ENCODE measurements at regions not wholly inside any gene's neighbourhood (a gene's known extent, or its start where the extent isn't known, plus 50 kb on each side); places are given as distances from the start of the nearest gene placed in this dataset.

GRCh38 chr7:17042211-17042610 is 160.4 kb upstream of the AGR3 start:
- TF ChIP-seq, protein P1, sequence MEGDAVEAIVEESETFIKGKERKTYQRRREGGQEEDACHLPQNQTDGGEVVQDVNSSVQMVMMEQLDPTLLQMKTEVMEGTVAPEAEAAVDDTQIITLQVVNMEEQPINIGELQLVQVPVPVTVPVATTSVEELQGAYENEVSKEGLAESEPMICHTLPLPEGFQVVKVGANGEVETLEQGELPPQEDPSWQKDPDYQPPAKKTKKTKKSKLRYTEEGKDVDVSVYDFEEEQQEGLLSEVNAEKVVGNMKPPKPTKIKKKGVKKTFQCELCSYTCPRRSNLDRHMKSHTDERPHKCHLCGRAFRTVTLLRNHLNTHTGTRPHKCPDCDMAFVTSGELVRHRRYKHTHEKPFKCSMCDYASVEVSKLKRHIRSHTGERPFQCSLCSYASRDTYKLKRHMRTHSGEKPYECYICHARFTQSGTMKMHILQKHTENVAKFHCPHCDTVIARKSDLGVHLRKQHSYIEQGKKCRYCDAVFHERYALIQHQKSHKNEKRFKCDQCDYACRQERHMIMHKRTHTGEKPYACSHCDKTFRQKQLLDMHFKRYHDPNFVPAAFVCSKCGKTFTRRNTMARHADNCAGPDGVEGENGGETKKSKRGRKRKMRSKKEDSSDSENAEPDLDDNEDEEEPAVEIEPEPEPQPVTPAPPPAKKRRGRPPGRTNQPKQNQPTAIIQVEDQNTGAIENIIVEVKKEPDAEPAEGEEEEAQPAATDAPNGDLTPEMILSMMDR (optimal IDR thresholded peaks at IDR 0.05 in 1 of 3, IDR thresholded peaks at IDR 0.05 in 1 of 3, conservative IDR thresholded peaks at IDR 0.05 in 1 of 3; ENCODE audit: extremely low read depth in 1 of 3, insufficient read depth in 2 of 3, low read length in 3 of 3), result no peak
- no peak for TF ChIP-seq EZH2 (IDR thresholded peaks at IDR 0.05; ENCODE audit: low read length)

All from keratinocyte (primary cell).